AG04449 (cell line): ENCODE measurements at regions not wholly inside any gene's neighbourhood (a gene's known extent, or its start where the extent isn't known, plus 50 kb on each side); places are given as distances from the start of the nearest gene placed in this dataset.

ENCODE experiments used
- CTCF ChIA-PET: fragments of 350-600 bp; formaldehyde crosslinking; extraction: SDS; loops from one replicate; lab custom pipeline; 2021; ENCODE audit warnings: antibody characterized with exemption; lab: Yijun Ruan, JAX
- POLR2A ChIA-PET: fragments of 400-600, 350-600 bp; formaldehyde crosslinking; extraction: SDS; loops from one replicate; lab custom pipeline; 2020; ENCODE audit warnings: antibody characterized with exemption, inconsistent platforms; lab: Yijun Ruan, JAX
- DNase-seq: peaks from one replicate; pipeline ENCODE4 v3.0.0-alpha.2; 2010; ENCODE audit warnings: low read depth, low spot score
- H3K4me3 ChIP-seq: 2 replicates; pipeline ENCODE4 v1.5.1; 2011; ENCODE audit warnings: low read depth, mild to moderate bottlenecking, control low read depth, low read length
- CTCF ChIP-seq: IDR thresholded peaks from one replicate; pipeline ENCODE4 v1.5.1; 2011; ENCODE audit warnings: mild to moderate bottlenecking, moderate library complexity, low read length, control low read depth, inconsistent platforms; ENCODE audit not compliant: insufficient read depth; ENCODE audit errors: missing control alignments

- ChIA-PET POLR2A (no interaction called here), CTCF (no interaction called here)
- no peak for DNase-seq
- no peak for TF ChIP-seq CTCF
- no peak overlapping the region for H3K4me3 ChIP-seq
Observed at GRCh38 chr4:125707397-125707796, 392.6 kb downstream of the FAT4 start.

- POLR2A ChIA-PET = no interaction called here
- no peak overlapping the region for H3K4me3 ChIP-seq
- DNase-seq = no peak
Observed at GRCh38 chr4:125710766-125711165, 396.0 kb downstream of the FAT4 start.

GRCh38 chr4:125714049-125714448 is 399.3 kb downstream of the FAT4 start:
- DNase-seq = no peak
- ChIA-PET POLR2A (no interaction called here), CTCF (no interaction called here)
- no peak overlapping the region for H3K4me3 ChIP-seq
- TF ChIP-seq CTCF = no peak

More at GRCh38 chr4:125710766-125711165, 396.0 kb downstream of the FAT4 start:
- CTCF ChIA-PET = no interaction called here
- TF ChIP-seq CTCF = no peak

- no peak for DNase-seq
- TF ChIP-seq CTCF = no peak
- CTCF ChIA-PET = no interaction called here
Observed at GRCh38 chr4:125714845-125715244, 400.1 kb downstream of the FAT4 start.

GRCh38 chr4:125719987-125720386 is 405.2 kb downstream of the FAT4 start:
- no peak for DNase-seq
- H3K4me3 ChIP-seq = no peak overlapping the region
- ChIA-PET POLR2A (no interaction called here), CTCF (no interaction called here)
- TF ChIP-seq CTCF = no peak

More at GRCh38 chr4:125714845-125715244, 400.1 kb downstream of the FAT4 start:
- POLR2A ChIA-PET = no interaction called here
- no peak overlapping the region for H3K4me3 ChIP-seq

- no peak overlapping the region for H3K4me3 ChIP-seq
- DNase-seq = no peak
- ChIA-PET POLR2A (no interaction called here), CTCF (no interaction called here)
- no peak for TF ChIP-seq CTCF
Observed at GRCh38 chr4:125722009-125722408, 407.3 kb downstream of the FAT4 start.
